Activated CD8-positive, alpha-beta memory T cell treated with anti-CD3 and anti-CD28 coated beads, Interleukin-2, amount 50 U/mL, for 48 hours (primary cell): ENCODE measurements at regions not wholly inside any gene's neighbourhood (a gene's known extent, or its start where the extent isn't known, plus 50 kb on each side); places are given as distances from the start of the nearest gene placed in this dataset.

Experiments used
- DNase-seq: peaks from one replicate; pipeline ENCODE4 v3.0.0-alpha.2; 2020

DNA sequence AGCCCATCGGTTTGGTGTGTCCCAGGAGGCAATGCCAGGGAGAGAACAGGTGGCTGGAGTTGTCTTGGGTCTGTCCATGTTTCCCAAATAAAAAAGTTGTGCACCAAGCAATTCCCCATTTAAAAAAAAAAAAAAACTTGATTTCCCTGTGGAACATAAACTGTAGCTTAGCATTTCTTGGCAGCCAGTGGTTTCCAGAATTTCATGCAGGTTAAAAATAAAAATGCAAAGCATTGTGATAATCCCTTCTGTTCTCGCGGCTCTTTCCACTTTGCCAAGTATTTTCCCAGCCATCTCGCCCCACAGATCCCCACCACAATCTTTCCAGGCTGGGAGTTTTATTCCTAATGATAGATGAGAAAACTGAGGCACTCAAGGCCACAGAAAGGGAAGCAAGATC, 51.4 kb upstream of the MSX1 start:
- no peak for DNase-seq

DNA sequence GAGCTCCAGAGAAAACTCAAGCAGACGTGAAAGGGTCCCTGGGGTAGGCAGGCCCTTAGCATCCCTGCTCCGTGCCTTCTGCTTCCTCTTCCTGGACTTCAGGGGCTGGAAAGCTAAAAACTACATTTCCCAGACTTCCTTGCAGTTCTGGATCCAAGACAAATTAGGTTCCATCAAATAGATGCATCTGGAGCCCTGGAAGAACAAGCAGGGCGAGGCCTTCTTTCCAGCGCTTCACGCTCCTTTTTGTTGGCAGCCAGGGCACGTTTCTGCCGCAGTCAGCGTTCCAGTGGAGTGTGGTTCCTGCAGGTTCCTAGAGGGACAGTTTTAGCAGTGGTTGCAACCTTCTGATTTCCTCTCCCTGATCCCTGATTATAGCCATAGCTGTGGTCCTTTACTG, 53.6 kb upstream of the MSX1 start:
- no peak for DNase-seq

- no peak for DNase-seq
Observed at GRCh38 chr4:4803912-4804296, 55.6 kb upstream of the MSX1 start.

DNA sequence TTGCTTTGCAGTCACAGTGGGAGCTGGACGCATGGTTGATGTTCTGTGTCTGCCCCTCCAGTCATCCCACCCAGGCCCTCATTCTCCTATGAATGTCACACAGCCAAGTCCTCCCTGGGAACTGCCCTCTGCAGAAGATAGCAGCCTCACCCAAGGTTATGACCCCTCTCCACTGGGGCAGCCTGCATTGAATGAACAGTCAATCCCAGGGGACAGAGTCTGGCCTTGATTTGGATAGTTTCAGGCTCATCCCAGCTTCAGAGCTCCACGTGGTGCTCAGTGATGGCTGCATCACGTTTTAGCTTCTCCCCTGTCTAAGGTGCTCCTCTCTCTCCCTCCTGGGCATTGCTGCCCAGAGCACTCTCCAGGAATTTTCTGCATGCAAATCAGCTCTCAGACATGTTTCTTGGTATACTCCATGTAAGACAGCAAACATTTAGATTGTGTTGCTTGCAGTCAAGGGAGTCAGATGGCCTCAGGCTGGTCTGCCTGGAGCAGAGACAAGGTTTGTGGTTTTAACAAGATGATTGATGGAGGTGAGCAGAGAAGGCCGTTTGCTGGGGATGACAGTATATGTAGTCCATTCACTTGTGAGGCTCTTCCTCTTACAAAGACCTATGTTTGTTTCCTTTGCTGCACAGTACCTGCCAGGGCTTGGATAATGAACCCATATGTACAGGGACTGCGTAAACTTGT, 56.1 kb upstream of the MSX1 start:
- DNase-seq = no peak

DNA sequence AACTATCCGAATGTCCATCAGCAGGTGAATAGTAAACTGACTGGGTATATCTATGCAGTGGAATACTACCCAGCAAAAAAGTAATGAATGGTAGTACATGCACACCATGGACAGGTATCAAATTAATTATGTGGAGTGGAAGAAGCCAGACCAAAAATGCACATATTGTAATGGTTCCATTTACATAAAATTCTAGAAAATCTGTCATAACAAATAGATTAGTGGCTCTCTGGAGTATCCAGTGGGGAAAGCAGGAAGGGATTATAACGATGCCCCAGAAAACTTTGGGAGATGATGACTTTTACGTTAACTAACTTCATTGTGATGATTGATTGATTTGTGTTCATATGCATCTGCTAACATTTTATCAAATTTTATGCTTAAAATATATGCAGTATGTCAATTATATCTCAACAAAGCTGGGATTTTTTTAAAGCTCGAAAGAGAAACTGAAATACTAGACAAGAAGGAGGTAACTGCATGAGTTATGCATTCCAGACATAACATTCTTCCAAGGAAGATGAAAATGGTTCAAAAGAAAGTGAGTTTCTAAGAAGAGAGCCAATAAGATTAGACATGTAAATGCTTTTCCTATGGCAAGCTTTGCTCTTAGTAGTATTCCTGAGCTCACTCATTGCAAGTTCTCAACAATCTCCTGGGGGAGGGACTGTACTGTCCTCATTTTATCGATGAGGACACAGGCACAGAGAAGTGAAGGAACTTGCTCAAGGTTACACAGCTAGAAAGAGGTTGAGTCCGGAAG, 58.6 kb upstream of the MSX1 start:
- no peak for DNase-seq

- DNase-seq = no peak
Observed at GRCh38 chr4:4794421-4794820, 65.0 kb upstream of the MSX1 start.

- DNase-seq = no peak
Observed at GRCh38 chr4:4792466-4792865, 67.0 kb upstream of the MSX1 start.

DNA sequence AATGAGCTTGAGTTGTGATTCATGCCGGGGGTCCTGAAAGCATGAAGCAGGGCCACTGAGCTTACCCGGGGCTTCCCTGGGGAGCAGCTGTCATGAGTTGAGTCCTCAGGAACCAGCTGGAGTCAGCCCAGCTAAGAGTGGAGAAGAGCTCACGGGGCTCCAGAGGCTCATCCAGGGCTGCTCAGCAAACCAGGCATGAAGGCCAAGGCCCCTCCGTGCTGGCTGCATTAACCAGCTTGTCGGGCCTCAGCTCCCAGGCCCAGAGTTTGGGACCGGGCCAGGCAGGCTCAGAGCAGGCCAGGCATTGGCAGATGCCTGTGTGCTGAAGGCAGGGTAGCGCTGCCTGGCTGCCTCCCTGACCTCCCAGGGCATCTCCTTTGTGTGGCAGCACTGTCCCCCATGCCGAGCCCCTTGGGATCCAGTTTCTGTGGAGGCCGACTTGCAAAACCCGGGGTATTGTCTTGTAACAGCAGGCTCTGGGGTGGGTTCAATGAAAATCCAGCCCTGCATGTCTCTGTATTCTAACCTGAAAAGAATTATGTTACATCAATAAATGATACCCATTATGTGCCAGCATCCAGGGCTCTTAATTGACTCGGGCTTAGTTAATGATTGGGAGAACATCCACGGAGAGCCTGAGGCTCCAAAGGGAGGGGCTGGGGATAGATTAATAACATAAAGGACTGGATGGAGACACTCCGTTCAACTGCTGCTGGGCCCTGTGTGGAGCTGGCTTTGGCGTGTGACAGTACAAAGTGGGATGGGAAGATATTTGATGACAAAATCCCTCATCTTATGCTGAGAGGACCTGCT, 68.0 kb upstream of the MSX1 start:
- DNase-seq = no peak

DNA sequence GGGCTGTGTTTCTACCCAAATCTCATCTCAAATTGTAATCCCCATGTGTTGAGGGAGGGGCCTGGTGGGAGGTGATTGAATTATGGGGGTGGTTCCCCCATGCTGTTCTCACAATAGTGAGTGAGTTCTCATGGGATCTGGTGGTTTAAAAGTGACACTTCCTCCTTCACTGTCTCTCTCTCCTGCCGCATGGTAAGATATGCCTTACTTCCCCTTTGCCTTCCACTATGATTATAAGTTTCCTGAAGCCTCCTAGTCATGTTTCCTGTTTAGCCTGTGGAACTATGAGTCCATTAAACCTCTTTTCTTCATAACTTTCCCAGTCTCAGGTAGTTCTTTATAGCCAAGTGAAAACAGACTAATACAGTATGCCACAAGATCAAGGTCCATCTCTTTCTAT, 70.0 kb upstream of the MSX1 start:
- no peak for DNase-seq

GRCh38 chr4:4788573-4788972, 70.9 kb upstream of the MSX1 start:
- no peak for DNase-seq

- no peak for DNase-seq
Observed at GRCh38 chr4:4787421-4787820, 72.0 kb upstream of the MSX1 start.

- DNase-seq = no peak
Observed at GRCh38 chr4:4784379-4784778, 75.1 kb upstream of the MSX1 start.

- DNase-seq = no peak
Observed at GRCh38 chr4:4783847-4784246, 75.6 kb upstream of the MSX1 start.

- no peak for DNase-seq
Observed at GRCh38 chr4:4782969-4783368, 76.5 kb upstream of the MSX1 start.

GRCh38 chr4:4781936-4782707, 77.3 kb upstream of the MSX1 start:
- DNase-seq = no peak

DNA sequence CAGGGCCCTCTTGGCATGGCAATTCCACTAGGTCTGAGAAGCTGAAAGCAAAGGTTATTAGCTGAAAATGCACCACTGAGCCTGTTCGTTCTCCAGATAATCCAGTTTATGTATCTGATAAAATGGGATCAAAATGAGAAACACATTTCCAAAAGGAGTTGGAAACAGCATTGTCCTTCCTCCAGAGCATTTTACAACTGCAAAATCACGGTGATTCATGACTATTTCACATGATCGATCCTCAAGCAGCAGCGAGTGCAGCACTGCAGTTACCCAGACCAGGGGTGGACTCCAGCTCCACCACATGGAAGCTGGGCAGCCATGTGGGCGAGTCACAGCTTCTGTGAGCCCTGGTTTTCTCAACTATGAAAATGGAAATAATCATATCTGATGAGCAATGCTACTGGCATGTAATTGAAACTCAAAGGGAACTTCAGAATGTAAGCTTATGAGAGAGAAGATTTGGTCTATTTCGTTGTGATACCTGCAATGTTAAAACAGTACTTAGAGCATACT, 78.7 kb upstream of the MSX1 start:
- DNase-seq = no peak

DNA sequence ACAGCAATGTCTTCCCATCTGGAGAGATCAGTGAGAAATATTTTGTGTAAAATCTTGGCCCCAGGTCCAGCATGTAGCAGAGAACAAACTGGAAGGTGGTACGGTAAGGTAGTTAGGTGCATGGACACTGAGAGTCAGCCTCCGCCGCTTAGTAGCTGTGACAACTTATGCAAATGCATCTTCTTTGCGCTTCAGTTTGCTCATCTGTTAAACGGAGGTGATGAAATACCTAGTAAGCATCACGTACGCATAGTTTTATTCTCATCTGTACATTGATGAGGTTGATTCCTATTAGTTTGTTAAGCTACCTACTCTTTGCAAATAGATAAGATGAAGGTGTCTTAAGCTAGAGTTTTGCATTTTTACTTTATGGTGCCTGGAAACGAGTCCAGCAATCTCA, 80.0 kb upstream of the MSX1 start:
- no peak for DNase-seq

DNA sequence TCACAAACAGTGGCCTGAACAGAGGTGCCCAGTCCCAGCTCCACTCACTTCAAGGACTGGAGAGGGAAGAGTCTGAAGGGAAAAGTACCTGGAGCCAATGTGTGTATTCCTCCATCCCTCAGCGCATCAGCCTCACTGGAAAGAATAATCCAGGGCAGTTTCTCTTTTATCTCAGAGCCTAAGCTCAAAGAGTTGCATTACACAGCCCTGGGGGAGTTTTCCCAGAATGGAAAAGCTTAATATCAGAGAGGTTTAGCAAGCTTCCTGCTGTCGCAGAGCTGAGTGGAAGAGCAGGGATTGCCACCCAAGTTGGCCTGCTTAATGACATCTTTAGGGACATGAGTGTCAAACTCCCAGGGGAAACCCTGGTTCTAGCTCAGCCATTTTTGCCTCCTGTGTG, 80.4 kb upstream of the MSX1 start:
- DNase-seq = no peak

DNA sequence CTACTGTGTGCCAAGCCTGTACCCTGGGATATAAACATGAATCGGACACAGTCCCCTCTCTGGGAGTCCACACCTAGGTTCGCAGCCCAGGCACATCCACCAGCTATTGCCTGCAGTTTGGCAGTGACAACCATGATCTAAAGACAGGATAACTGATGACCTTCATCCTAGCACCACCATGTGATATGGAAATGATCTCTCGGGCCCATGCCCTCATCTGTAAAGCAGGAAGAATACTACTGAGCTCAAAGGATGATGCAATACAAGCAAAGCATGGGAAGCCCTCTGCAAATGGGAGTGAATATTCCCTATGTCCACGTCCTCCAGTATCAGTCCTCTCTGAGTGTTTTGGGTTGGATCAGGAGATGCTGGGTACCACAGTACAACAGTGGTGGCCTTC, 80.9 kb upstream of the MSX1 start:
- DNase-seq = no peak

- no peak for DNase-seq
Observed at GRCh38 chr4:4776934-4777333, 82.5 kb upstream of the MSX1 start.

DNA sequence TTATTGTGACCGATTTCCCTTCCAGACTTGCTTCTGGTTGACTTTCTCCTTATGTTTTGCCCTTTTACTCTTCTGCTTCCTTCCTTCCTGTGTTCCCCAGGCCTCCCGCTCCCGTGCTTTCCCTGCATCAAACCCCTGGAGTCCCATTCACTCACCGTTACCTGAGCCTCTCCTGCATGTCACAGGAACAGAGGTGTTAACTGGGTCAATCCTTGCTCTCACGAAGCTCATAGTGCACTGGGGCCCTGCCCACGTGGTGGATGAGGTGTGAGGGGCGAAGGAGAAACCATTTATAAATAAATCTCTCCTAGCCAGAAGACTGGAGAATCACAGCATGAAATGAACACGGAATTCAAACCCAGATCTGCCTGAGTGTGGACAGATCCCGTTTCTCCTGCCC, 83.1 kb upstream of the MSX1 start:
- no peak for DNase-seq

- no peak for DNase-seq
Observed at GRCh38 chr4:4775493-4776004, 83.9 kb upstream of the MSX1 start.

DNA sequence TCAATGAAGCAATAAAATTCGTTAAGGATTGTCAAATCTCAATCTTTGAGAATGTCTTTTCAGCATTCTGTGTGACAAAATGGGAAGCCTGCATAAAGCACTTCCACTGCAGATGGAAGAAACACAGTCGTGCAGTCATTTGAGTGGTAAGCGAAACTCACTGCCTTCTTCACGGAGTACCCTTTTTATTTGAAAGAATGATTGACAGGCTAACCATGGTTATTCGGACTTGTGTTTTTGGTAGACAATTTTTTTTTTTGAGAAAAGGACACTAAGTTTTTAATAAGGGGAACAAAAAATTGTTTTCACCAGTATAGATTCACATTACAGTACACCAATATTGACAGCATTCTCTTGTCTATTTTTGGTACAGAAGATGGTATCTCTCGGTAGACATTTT, 86.9 kb upstream of the MSX1 start:
- DNase-seq = no peak
